Retinal pigment epithelial cell (primary cell): ENCODE measurements at regions not wholly inside any gene's neighbourhood (a gene's known extent, or its start where the extent isn't known, plus 50 kb on each side); places are given as distances from the start of the nearest gene placed in this dataset.

Source experiments
- DNase-seq: peaks from one replicate; pipeline ENCODE4 v3.0.0-alpha.2; 2010; ENCODE audit warnings: low read depth
- H3K4me3 ChIP-seq: 2 replicates; pipeline ENCODE4 v1.5.1; 2011; ENCODE audit warnings: mild to moderate bottlenecking, low read length, control low read depth, moderate library complexity
- TF ChIP-seq, protein P1 (sequence below): conservative IDR thresholded peaks from 2 replicates; pipeline ENCODE4 v1.5.1; 2011; ENCODE audit warnings: low read depth, low read length, control low read depth, inconsistent platforms

DNA sequence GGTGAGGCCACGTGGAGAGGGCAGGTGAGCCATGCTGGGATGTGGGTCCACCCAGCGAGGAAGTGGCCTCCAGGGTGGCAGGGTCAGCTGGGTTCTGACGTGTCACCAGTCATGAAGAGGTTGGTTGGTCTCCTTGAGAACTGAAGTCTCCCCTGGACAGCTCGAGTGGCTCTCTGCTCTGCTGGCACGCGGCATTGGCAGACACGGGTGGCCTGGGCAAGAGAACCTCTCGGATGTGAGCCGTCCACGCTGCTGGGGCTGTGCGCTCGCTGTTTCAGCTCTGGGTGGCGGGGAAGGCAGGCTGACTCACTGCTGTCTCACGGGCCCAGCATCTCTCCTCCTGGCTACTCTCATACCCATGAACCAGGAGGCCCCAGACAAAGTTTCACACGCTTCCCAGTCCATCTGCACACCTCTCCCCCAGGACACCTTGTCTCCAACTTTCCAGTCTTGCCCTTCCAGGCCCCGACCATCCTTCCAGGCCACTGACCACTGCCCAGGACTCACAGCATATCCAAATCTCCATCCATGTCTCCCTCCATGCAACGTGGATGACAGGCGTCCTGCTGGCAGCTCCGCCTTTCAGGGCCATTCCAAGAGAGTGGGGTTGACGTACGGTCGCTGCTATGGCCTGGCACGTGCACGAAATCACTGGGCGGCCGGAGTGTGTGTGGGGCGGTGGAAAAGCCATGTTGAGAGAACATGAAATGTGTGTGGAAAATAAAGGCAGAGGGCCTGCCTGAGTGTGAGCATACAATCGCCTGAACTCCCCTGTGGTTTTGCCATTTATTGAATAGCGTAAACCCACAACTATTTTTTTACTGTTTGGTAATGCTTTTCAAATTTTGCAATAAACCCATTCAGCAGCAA, 145.0 kb upstream of the COL5A1 start:
- TF ChIP-seq, protein P1, sequence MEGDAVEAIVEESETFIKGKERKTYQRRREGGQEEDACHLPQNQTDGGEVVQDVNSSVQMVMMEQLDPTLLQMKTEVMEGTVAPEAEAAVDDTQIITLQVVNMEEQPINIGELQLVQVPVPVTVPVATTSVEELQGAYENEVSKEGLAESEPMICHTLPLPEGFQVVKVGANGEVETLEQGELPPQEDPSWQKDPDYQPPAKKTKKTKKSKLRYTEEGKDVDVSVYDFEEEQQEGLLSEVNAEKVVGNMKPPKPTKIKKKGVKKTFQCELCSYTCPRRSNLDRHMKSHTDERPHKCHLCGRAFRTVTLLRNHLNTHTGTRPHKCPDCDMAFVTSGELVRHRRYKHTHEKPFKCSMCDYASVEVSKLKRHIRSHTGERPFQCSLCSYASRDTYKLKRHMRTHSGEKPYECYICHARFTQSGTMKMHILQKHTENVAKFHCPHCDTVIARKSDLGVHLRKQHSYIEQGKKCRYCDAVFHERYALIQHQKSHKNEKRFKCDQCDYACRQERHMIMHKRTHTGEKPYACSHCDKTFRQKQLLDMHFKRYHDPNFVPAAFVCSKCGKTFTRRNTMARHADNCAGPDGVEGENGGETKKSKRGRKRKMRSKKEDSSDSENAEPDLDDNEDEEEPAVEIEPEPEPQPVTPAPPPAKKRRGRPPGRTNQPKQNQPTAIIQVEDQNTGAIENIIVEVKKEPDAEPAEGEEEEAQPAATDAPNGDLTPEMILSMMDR: no peak
- no peak overlapping the region for H3K4me3 ChIP-seq
- DNase-seq: no peak

DNA sequence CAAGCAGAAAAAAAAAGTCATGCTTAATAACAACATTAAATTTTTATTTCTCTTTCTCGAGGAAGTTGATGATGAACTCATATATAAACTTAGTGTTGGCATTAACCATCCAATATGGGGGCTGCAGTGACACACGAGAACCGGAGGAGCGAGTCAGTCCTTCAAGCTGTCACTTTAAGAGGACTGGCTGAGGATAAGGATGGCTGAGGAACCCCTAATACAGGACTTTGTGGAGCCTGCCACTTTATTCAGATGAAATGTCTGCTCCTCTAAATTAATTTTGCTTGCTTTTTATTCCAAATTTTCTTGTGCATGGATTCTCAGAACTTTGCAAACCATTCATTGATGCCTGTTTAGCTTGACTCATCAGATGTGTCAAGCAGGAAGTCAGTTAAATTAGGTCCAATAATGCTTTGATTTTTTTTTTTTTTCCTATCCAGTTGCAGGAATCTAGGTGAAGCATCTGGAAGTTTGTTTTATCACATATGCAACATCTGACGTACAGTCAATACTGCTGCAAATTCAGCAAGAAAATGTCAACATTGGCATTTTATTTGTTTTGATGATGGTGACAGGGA, 144.2 kb upstream of the COL5A1 start:
- DNase-seq: no peak
- no peak overlapping the region for H3K4me3 ChIP-seq
- TF ChIP-seq, protein P1: no peak

DNA sequence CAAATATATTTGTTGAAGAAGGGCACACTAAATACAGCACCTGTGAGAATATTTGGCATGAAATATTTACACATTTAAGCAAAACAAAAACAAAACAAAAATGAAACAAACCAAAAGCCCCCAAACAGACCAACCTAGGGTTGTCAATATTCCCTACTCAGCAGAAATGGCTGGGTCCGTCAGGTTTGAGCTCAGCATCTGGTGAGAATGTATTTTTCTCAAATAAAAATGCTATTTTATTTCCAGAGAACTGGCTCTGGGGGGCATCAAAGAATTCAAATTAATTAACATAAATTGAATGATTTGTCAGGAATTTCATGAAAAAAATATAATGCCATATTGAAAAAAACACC, 142.8 kb upstream of the COL5A1 start:
- no peak for DNase-seq
- TF ChIP-seq, protein P1: no peak
- H3K4me3 ChIP-seq: no peak overlapping the region

DNA sequence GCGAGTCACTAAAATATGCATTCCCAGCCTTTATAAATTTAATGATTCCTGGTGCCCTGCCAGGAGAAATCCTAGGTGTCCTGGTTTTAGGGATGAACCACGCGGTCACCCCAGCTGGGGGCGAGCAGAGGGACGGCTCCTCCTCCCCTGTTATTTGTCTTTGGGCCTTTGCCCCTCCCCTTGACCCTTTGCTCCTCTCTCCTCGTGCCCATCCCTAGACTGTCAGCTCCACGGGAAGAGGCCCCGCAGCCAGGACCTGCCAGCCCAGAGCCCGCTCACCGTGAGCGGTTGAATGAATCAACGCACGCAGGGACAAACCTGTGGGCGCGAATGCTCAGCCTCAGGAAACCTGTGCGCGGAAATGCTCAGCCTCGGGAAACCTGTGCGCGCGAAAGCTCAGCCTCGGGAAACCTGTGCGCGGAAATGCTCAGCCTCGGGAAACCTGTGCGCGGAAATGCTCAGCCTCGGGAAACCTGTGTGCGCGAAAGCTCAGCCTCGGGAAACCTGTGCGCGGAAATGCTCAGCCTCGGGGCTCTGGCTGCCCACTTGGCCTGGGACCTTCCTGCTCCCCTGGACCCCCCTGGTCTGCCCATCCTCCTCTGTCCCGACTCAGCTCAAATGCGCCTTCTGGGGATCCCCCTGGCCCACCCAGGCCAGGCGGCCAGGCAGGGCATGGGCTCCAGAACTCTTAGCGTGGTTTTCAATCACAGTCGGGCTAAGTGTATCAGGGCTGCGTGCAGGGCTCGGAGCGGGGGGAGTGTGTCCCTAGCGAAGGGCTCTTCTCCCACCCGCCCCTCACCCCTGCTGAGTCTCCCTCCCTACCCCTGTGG, 140.5 kb upstream of the COL5A1 start:
- no peak overlapping the region for H3K4me3 ChIP-seq
- DNase-seq: no peak
- TF ChIP-seq, protein P1: no peak

DNA sequence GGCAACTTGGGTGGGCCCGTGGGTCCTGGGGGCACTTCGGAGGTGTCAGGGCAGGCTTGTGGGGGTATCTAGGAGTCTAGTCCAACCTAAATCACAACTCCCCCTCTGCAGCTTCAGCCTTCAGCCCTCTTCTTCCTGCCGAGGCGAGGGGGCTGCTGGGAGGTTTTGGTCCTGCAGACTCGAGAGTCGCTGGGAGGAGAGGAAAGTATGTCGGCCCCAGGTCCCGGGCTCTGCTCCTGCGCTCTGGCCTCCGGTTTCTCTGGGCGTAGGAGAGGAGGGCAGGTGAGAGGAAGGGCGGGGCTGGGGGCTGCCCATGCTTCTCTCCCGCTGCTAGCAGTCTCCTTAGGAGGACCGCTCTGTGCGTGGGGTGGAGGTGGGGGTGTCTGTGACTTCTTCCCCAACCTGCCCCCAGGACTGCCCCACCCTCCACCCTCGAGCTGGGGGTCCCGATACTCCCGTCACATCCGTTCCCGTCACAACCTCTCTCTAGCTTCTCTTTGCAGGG, 139.8 kb upstream of the COL5A1 start:
- no peak overlapping the region for H3K4me3 ChIP-seq
- TF ChIP-seq, protein P1: no peak
- DNase-seq: no peak

DNA sequence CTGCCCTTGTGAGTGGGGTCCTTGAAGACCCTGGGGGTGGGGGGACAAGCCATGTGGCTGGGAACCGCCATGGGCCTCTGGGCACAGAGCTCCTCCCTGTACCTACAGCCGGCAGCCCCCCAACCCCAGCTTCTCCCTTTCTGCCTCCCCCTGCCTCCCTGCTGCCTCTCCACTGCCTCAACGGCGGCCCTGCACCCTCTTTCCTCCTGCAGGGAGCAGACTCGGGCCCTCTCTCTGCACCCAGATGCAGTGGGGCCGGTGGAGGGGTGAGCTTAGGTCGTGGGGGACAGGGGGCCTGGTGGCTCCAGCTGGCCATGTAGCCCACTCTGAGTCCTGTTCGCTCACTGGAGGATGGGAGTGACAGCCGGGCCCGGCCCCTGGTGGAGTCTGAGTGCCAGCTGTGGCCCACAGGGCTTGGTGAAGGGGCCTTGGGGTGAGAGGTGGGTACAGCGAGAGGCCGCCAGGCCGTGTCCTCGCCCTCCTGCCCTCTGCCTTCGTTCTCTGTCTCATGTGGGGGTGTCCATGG, 139.3 kb upstream of the COL5A1 start:
- no peak overlapping the region for H3K4me3 ChIP-seq
- TF ChIP-seq, protein P1: no peak
- no peak for DNase-seq
